Neural cell (in vitro differentiated cells): ENCODE measurements at regions not wholly inside any gene's neighbourhood (a gene's known extent, or its start where the extent isn't known, plus 50 kb on each side); places are given as distances from the start of the nearest gene placed in this dataset.

Experiments used
- H2AFZ ChIP-seq: fragments of 200-600, 300-800 bp; sonication (generic), shearing (Covaris generic); 2 replicates; pipeline ENCODE4 v1.6.0; 2014; ENCODE audit warnings: low read depth, mild to moderate bottlenecking, antibody characterized with exemption, low read length, moderate library complexity
- H3F3A ChIP-seq: fragments of 200-600 bp; shearing (Covaris generic); 2 replicates; pipeline ENCODE4 v1.6.1; 2016; ENCODE audit warnings: mild to moderate bottlenecking, moderate library complexity, mixed read lengths, antibody characterized with exemption, low read length; ENCODE audit not compliant: insufficient read depth, poor library complexity, severe bottlenecking
- H3K27ac ChIP-seq: fragments of 200-600, 300-800 bp; sonication (generic), shearing (Covaris generic); 2 replicates; pipeline ENCODE4 v1.5.1; 2014; ENCODE audit warnings: mild to moderate bottlenecking, low read length, moderate library complexity
- H3K27me3 ChIP-seq: fragments of 300-800, 200-600 bp; sonication (generic), shearing (Covaris generic); 2 replicates; pipeline ENCODE4 v1.6.0; 2014; ENCODE audit warnings: mild to moderate bottlenecking, low read depth, low read length, moderate library complexity; ENCODE audit not compliant: insufficient read depth
- H3K36me3 ChIP-seq: fragments of 300-800, 200-600 bp; sonication (generic), shearing (Covaris generic); 2 replicates; pipeline ENCODE4 v1.5.1; 2014; ENCODE audit warnings: mild to moderate bottlenecking, antibody characterized with exemption, low read length, moderate library complexity; ENCODE audit not compliant: insufficient read depth
- H3K4me2 ChIP-seq: fragments of 300-800, 200-600 bp; sonication (generic), shearing (Covaris generic); 2 replicates; pipeline ENCODE4 v1.6.0; 2014; ENCODE audit warnings: mild to moderate bottlenecking, low read length
- H3K4me3 ChIP-seq: fragments of 300-800, 200-600 bp; sonication (generic), shearing (Covaris generic); 2 replicates; pipeline ENCODE4 v1.5.1; 2014; ENCODE audit warnings: mild to moderate bottlenecking, low read length, moderate library complexity
- H3K79me2 ChIP-seq: fragments of 200-600 bp; shearing (Covaris generic); replicated peaks from 2 replicates; pipeline ENCODE4 v1.6.0; 2014; ENCODE audit warnings: mild to moderate bottlenecking, low read length, moderate library complexity; ENCODE audit not compliant: insufficient read depth
- H3K9ac ChIP-seq: fragments of 300-800, 200-600 bp; sonication (generic), shearing (Covaris generic); 2 replicates; pipeline ENCODE4 v1.6.1; 2016; ENCODE audit warnings: mild to moderate bottlenecking, low read length, mixed read lengths
- H3K9me2 ChIP-seq: fragments of 200-600 bp; shearing (Covaris generic); 2 replicates; pipeline ENCODE4 v1.6.1; 2016; ENCODE audit warnings: mild to moderate bottlenecking, low read length, mixed read lengths; ENCODE audit not compliant: insufficient read depth
- H3K9me3 ChIP-seq: fragments of 200-600, 300-800 bp; sonication (generic), shearing (Covaris generic); 2 replicates; pipeline ENCODE4 v1.6.1; 2016; ENCODE audit warnings: mild to moderate bottlenecking, mixed run types, low read length, moderate library complexity, mixed read lengths
- H4K20me1 ChIP-seq: fragments of 200-600 bp; shearing (Covaris generic); 2 replicates; pipeline ENCODE4 v1.6.1; 2016; ENCODE audit warnings: mild to moderate bottlenecking, mixed run types; ENCODE audit not compliant: insufficient read depth
- CTCF ChIP-seq: fragments of 450-650 bp; IDR thresholded peaks from 2 replicates; pipeline ENCODE4 v1.5.1; 2014; ENCODE audit warnings: antibody characterized with exemption, mild to moderate bottlenecking, moderate library complexity; ENCODE audit not compliant: poor library complexity, severe bottlenecking
- EP300 ChIP-seq: fragments of 450-650 bp; conservative IDR thresholded peaks from 2 replicates; pipeline ENCODE4 v1.6.1; 2014; ENCODE audit warnings: antibody characterized with exemption, mild to moderate bottlenecking, moderate library complexity; ENCODE audit not compliant: poor library complexity, severe bottlenecking
- EZH2 ChIP-seq: fragments of 200-600, 300-800 bp; shearing (Covaris generic), sonication (generic); IDR thresholded peaks from 2 replicates; pipeline ENCODE4 v1.6.1; 2014; ENCODE audit warnings: antibody characterized with exemption, low read length, borderline replicate concordance, mild to moderate bottlenecking; ENCODE audit not compliant: insufficient read depth, poor library complexity, severe bottlenecking
- MXI1 ChIP-seq: fragments of 450-650 bp; conservative IDR thresholded peaks from 2 replicates; pipeline ENCODE4 v1.6.1; 2014; ENCODE audit warnings: antibody characterized with exemption, mild to moderate bottlenecking; ENCODE audit not compliant: poor library complexity, severe bottlenecking
- POLR2AphosphoS5 ChIP-seq: IDR thresholded peaks from 2 replicates; pipeline ENCODE4 v1.6.1; 2012
- RAD21 ChIP-seq: fragments of 450-650 bp; conservative IDR thresholded peaks from 2 replicates; pipeline ENCODE4 v1.6.1; 2014; ENCODE audit warnings: antibody characterized with exemption, mild to moderate bottlenecking, moderate library complexity
- REST ChIP-seq: IDR thresholded peaks from 2 replicates; pipeline ENCODE4 v1.6.1; 2012; ENCODE audit warnings: borderline replicate concordance
- SMC3 ChIP-seq: fragments of 450-650 bp; conservative IDR thresholded peaks from 2 replicates; pipeline ENCODE4 v1.6.1; 2014; ENCODE audit warnings: antibody characterized with exemption, mild to moderate bottlenecking, moderate library complexity; ENCODE audit not compliant: poor library complexity
- TAF1 ChIP-seq: IDR thresholded peaks from 2 replicates; pipeline ENCODE4 v1.6.1; 2012; ENCODE audit warnings: low read depth

DNA sequence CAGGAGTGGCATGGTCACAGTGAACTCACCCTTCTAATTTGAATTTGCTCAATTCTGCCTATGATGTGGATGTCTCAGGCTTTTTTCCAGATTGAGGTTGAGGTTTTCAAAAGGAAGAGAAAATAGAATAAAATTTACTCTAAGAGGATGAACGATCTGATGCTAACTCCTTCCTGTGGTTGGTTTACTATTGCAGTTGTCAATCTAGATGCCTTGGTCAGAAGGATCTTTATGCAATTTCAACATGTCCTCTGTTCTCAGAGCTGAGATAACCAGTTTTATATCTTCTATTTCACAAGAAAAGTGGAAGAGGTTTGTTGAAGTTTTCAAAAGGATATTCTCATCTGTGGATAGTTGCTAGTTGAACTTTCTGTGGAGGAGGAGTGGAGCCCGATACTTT, 150.7 kb upstream of the WDR11 start:
- Histone ChIP-seq H3K9ac (no peak overlapping the region), H3K79me2 (no peaks in the 10 kb centered on the region), H2AFZ (no peak overlapping the region), H3K9me2 (no peaks in the 10 kb centered on the region), H3K27me3 (no peaks in the 10 kb centered on the region), H3F3A (no peaks in the 10 kb centered on the region), H3K4me3 (no peak overlapping the region), H4K20me1 (no peaks in the 10 kb centered on the region), H3K4me2 (no peak overlapping the region), H3K27ac (no peak overlapping the region), H3K36me3 (no peaks in the 10 kb centered on the region), H3K9me3 (no peaks in the 10 kb centered on the region)
- TF ChIP-seq MXI1: no peak

DNA sequence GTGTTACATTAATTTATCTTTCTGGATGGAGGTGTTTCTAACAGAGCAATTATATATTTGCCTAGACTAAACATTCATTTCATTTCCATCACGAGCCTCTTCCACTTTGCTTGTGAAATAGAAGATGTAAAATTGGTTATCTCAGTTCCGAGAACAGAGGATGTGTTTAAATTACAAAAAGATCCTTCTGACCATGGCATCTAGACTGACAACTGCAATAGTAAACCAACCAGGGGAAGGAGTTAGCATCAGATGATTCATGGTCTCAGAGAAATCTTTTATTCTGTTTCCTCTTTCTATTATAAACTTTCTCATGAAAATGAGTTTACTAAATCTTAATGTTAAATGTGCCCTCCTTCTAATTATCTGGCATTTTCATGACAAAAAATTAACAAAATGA, 149.8 kb upstream of the WDR11 start:
- H3K9me3 ChIP-seq: no peaks in the 10 kb centered on the region
- no peaks in the 10 kb centered on the region for H3K36me3 ChIP-seq
- no peak overlapping the region for H3K27ac ChIP-seq
- H3K4me2 ChIP-seq: no peak overlapping the region
- H2AFZ ChIP-seq: no peak overlapping the region
- H3K4me3 ChIP-seq: no peak overlapping the region
- no peaks in the 10 kb centered on the region for H3K79me2 ChIP-seq
- TF ChIP-seq MXI1: no peak
- no peak for TF ChIP-seq REST
- TF ChIP-seq CTCF: no peak
- no peak for TF ChIP-seq SMC3
- no peak for TF ChIP-seq RAD21
- H3F3A ChIP-seq: no peaks in the 10 kb centered on the region
- no peak overlapping the region for H3K9ac ChIP-seq
- no peaks in the 10 kb centered on the region for H3K27me3 ChIP-seq
- no peaks in the 10 kb centered on the region for H4K20me1 ChIP-seq
- H3K9me2 ChIP-seq: no peaks in the 10 kb centered on the region

GRCh38 chr10:120702032-120702431, 149.1 kb upstream of the WDR11 start:
- Histone ChIP-seq H3K9me3 (no peaks in the 10 kb centered on the region), H4K20me1 (no peaks in the 10 kb centered on the region), H3F3A (no peaks in the 10 kb centered on the region), H3K79me2 (no peaks in the 10 kb centered on the region), H3K9me2 (no peaks in the 10 kb centered on the region), H3K9ac (no peak overlapping the region), H3K36me3 (no peaks in the 10 kb centered on the region), H3K4me2 (no peak overlapping the region), H3K27ac (no peak overlapping the region), H3K4me3 (no peak overlapping the region), H3K27me3 (no peaks in the 10 kb centered on the region), H2AFZ (no peak overlapping the region)
- TF ChIP-seq MXI1 (no peak), RAD21 (no peak), TAF1 (no peak), CTCF (no peak), EZH2 (no peak), SMC3 (no peak), EP300 (no peak), REST (no peak), POLR2AphosphoS5 (no peak)
